ENCODE measurements at regions not wholly inside any gene's neighbourhood (a gene's known extent, or its start where the extent isn't known, plus 50 kb on each side); places are given as distances from the start of the nearest gene placed in this dataset.

GRCh38 chr4:1495416-1496115 lies 89.3 kb upstream of the NKX1-1 start:
- no peak for DNase-seq (ENCODE audit: low spot score)

- DNase-seq (ENCODE audit: low spot score) = no peak
Measured at GRCh38 chr4:1494416-1495315, 88.4 kb upstream of the NKX1-1 start.

DNA sequence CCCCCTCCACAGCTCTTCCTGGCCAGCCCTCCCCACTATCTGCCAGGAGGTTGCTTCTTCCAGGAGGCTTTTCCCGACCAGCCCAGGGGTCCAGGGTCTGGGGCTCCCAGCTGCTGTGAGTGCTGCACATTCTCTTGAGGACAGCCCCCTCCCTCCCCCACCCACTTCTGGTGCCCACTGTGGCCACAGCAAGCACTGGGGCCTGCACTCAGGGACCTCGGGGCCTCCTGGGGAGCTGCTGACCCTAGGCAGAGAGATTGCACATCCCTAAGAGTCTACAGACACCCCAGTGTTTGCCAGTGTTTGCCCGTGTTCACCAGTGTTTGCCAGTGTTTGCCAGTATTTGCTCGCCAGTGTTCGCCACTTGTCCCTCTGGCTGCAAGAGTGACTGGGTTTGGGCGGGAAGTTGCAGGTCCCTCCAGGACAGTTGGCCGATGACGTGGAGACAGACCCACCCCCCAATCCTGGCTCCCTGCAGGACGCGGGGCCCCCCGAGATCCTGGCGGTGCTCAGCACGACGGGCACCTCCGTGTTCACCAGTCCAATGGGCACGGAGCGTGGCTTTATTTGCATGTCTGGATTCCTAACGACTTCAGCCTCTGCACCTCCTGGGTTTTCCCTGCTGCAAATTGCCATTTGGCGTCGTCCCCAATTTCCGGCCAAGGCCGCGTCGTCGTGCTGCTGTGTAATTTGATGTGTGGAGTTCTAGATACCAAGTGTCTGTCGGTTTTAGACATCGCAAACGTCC lies 87.5 kb upstream of the NKX1-1 start:
- DNase-seq (ENCODE audit: low spot score) = no peak

DNA sequence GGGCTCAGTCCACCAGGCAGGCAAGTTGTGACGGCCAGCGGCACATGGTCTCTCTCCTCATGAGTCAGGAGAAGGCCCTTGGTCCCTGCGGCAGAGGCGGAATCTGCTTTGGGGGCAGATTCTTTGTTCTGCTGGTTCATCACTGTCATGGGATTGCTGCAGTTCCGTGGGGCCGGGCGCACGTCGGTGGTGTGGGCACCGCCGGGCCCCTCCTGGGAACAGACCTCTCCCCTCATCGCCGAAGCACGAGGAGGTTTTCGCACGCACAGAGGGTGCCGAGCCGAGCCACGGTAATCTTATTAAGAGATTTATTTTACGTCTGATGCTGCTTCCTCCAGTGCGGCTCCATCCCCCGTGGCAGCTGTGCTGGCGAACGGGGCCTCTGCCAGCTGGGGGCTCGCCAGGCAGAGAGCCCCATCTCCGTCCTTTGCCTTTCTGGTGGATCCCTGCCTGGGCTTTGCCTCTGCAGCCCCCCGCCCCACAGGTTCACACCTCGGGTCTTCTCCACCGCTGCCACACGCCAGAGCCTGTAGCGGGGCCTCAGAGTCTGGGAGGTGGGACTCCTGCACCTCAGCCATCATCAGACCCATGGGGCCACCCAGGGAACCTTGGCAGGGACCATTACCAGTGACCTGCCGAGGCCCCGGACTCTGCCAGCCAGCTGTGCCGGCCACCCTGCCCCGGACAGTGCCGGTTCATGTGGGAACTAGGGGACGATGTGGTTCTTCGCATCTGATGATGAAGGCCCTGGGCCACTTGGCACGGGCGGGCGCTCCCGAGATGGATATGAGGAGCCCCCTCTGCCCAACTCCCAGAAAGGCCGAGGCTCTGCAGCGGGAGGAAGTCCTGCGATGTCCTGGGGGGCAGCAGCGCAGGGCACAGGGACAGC lies 86.7 kb upstream of the NKX1-1 start:
- DNase-seq (ENCODE audit: low spot score) = no peak

DNA sequence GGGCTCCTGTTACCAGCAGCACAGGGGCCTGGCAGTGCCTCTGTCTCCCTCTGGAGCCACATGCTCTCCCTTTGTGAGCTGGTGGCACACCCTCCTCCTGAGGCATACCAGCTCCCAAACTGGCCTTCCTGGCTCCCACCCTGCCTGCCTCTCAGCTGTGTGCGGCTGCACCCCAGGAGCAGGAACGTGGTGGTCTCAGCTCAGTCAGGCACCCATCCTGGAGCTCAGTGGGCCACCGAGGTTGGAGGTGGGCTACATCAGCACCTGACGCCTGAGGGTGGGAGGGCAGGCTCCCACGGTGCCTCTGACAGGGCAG lies 85.9 kb upstream of the NKX1-1 start:
- DNase-seq (ENCODE audit: low spot score) = no peak

GRCh38 chr4:1491328-1492141 lies 85.3 kb upstream of the NKX1-1 start:
- no peak for DNase-seq (ENCODE audit: low spot score)

- no peak for DNase-seq (ENCODE audit: low spot score)
Measured at GRCh38 chr4:1490654-1491327, 84.5 kb upstream of the NKX1-1 start.

DNA sequence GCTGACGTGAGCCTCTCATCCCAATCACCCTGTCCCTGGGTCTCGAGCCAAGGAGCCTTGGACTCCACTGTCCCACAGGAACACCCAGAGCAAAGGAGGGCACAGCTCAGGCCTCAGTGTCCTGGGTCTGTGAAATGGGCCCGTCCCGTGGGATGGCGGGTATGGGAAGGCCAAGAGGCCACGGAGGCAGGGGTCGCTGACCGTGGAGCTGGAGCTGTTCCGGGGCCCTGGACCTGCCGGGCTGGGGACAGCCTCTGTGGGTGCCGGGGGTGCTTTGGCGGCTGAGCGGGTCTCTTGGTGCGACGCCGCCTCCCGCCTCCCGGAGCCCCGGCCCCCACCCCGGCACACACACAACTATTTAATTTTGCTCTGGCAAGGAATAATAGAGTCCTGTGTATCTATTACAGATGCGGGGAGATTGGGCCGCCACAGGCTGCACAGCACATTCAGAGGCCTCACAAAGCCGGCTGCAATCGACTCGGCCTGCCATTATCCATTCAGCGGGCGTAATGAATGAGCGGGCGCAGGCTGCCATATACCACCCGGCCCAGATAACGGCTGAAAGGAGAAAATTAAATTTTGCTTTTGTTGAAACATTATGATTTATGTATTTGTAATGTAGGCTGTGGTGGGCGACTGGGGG lies 83.9 kb upstream of the NKX1-1 start:
- DNase-seq (ENCODE audit: low spot score) = no peak

- DNase-seq (ENCODE audit: low spot score) = no peak
Measured at GRCh38 chr4:1489639-1489995, 83.4 kb upstream of the NKX1-1 start.

DNA sequence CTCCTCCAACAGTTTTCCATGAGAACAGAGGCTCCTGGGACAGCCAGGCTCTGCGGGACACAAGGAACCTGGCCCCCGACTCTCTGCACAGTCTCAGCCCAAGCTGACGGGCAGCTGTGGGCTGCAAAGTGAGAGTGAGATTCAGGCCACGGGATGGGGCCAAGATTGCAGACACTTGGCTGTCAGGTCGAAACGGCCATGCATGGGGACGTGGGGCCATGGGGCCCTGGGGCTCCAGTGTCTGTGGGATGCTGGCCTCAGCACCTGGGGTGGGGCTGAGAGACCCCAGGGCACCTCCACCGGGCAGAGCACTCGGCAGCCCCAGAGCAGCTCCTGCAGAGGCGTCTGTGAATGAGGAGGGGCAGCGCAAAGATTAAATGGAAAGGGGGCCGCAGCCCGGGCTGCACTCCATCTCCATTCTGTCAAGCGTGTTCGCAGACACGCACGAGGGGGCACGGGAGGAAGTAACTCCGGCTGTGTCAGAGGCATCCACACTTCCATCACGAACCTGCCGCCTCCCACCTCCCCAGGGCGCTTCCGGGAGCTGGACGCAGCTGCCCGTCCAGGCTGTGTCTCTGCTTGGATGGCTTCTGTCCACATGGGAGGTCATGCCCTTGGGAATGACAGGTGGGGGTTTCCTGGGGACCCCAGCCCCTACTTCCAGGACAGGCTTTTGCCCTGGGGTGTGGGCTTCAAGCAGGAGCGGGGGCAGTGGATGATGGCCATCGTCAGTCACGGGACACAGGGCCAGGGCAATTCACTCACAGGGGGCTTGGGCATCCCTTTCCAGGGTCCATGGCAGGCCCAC lies 82.8 kb upstream of the NKX1-1 start:
- no peak for DNase-seq (ENCODE audit: low spot score)

DNA sequence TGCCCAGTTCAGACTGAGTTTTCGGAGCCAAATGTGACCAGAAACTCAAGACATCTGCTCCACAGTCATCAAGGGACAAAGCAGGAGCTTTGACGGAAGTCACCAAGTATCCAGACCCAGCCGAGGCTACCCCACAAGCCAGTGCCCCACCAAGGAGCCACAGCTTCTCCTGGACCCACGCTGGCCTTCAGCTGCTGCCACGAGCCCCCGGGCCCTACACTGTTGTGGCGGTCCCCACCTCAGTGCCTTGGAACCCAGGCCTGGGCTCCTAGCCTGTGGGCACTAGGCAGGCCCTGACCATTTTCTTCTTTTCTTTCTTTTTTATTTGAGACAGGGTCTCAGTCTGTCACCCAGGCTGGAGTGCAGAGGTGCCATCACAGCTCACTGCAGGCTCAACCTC lies 82.1 kb upstream of the NKX1-1 start:
- no peak for DNase-seq (ENCODE audit: low spot score)

DNA sequence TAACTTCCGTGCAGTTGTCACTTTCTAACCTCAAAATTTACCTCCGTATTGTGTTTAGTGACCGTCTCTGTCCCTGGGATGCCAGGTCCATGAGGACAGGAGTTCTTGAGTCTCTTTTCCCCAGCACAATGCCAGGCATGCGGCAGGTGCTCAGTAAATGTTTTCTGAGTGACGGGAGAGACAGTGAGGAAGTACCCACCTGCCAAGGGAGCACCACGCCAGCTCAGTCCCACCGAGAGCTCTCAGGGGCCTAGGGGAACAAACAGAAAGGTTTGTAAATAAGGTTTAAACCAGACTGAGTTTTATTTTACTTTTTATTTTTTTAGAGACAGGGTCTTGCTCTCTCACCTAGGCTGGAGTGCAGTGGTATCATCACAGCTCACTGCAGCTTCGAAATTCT lies 81.5 kb upstream of the NKX1-1 start:
- DNase-seq (ENCODE audit: low spot score) = no peak

DNA sequence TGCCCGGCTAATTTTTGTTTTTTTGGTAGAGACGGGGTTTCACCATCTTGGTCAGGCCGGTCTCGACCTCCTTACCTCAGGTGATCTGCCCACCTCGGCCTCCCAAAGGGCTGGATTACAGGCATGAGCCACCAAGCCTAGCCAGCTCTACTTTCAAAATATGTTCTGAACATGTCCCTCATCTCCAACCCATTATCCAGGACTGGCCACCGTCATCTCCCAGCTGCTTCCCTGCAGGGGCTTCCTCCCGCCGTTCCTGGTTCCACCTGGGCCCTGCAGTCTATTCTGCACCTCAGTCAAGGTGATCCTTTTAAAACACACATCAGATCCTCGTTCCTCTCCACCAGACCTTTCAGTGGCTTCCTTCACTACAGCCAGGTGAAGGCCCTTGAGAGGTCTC lies 80.9 kb upstream of the NKX1-1 start:
- DNase-seq (ENCODE audit: low spot score) = no peak

GRCh38 chr4:1485280-1485679 lies 79.0 kb upstream of the NKX1-1 start:
- DNase-seq (ENCODE audit: low spot score) = no peak

GRCh38 chr4:1480720-1481119 lies 74.5 kb upstream of the NKX1-1 start:
- DNase-seq (ENCODE audit: low spot score) = no peak

DNA sequence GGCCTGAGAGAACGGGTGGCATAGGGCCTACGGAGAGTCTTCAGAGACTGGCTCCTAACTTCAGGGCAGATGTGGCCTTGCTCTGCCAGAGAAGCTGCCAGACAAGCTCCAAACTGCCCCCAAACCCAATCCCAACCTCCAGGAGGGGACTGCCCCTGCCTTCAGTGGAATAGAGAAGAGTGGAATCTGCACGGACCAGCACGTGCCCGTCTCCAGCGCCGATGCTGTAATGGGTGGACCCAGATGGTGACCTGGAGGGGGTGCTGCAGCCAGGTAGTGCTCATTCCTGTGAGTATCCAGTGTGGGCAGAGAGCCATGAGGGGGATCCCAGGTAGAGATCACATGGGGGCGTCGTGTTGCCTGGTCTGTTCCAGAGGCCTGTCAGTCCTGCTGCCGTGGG lies 73.2 kb upstream of the NKX1-1 start:
- no peak for DNase-seq (ENCODE audit: low spot score)

DNA sequence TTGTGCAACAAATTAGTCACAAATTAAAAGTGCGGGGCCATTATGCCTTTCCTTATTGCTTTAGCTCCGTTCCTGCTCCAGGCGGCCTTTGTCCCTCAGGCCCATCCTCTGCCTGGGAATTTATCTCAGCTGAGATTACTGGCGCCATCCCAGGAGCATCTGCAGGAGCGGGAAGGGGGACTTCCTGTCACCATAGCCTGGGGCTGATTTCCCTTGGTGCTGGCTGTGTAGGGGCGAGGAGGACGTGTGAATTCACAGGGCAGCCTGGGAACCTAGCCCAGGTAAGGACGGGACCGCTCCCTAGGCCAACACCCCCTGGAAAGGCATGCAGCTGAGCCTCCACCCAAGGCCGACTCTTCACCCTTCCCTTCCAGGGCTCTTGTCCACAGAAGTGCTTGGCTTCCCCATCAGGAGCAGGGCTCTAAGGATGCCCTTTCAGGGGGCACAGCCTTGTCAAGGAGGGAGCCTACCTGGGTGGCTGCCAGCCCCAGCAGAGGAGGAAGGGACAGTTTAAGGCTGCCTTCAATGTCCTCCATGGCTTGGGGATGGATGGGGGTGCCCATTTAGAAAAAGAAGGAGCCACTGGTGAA lies 72.6 kb upstream of the NKX1-1 start:
- DNase-seq (ENCODE audit: low spot score) = no peak

- DNase-seq (ENCODE audit: low spot score) = no peak
Measured at GRCh38 chr4:1477045-1477840, 71.0 kb upstream of the NKX1-1 start.
